Mammary epithelial cell (primary cell): ENCODE measurements at regions not wholly inside any gene's neighbourhood (a gene's known extent, or its start where the extent isn't known, plus 50 kb on each side); places are given as distances from the start of the nearest gene placed in this dataset.

ENCODE experiments used
- EZH2 ChIP-seq: IDR thresholded peaks from 2 replicates; pipeline ENCODE4 v1.6.1; 2012; ENCODE audit warnings: low read length, inconsistent platforms, borderline replicate concordance
- TF ChIP-seq, protein P1 (sequence below), 2 donors: IDR thresholded peaks in 1 of 2; conservative IDR thresholded peaks in 1 of 2; 2 replicates each; pipeline ENCODE4 v1.5.1; 2011 to 2012; ENCODE audit warnings: inconsistent platforms in 2 of 2, low read length in 2 of 2, mild to moderate bottlenecking in 2 of 2, control low read depth in 1 of 2, low read depth in 1 of 2; ENCODE audit not compliant: insufficient read depth in 1 of 2; ENCODE audit errors: extremely low read depth in 1 of 2

DNA sequence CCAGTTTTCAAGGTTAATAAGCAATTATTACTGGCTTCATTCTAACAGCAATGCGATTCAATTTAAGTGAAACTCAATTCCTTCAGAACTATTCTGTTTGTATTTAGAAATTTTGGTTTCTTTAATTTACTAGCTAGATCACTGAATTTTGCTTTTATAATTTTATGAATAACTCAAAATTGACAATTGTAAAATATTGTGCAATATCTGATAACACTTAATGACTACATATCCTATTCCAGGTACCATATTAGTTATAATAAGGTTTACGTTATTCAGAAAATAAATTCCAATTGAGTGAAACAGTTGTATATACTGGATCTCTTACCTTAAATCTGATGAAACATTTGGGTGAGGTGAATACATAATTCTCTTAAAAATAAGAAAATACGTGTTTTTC is 1348.3 kb upstream of the CDH6 start:
- no peak for TF ChIP-seq EZH2
- TF ChIP-seq, protein P1, sequence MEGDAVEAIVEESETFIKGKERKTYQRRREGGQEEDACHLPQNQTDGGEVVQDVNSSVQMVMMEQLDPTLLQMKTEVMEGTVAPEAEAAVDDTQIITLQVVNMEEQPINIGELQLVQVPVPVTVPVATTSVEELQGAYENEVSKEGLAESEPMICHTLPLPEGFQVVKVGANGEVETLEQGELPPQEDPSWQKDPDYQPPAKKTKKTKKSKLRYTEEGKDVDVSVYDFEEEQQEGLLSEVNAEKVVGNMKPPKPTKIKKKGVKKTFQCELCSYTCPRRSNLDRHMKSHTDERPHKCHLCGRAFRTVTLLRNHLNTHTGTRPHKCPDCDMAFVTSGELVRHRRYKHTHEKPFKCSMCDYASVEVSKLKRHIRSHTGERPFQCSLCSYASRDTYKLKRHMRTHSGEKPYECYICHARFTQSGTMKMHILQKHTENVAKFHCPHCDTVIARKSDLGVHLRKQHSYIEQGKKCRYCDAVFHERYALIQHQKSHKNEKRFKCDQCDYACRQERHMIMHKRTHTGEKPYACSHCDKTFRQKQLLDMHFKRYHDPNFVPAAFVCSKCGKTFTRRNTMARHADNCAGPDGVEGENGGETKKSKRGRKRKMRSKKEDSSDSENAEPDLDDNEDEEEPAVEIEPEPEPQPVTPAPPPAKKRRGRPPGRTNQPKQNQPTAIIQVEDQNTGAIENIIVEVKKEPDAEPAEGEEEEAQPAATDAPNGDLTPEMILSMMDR (conservative IDR thresholded peaks at IDR 0.05 in 1 of 2, IDR thresholded peaks at IDR 0.05 in 1 of 2; ENCODE audit: extremely low read depth in 1 of 2, insufficient read depth in 1 of 2, low read depth in 1 of 2, low read length in 2 of 2) = no peak
